ENCODE measurements at regions not wholly inside any gene's neighbourhood (a gene's known extent, or its start where the extent isn't known, plus 50 kb on each side); places are given as distances from the start of the nearest gene placed in this dataset.

DNA sequence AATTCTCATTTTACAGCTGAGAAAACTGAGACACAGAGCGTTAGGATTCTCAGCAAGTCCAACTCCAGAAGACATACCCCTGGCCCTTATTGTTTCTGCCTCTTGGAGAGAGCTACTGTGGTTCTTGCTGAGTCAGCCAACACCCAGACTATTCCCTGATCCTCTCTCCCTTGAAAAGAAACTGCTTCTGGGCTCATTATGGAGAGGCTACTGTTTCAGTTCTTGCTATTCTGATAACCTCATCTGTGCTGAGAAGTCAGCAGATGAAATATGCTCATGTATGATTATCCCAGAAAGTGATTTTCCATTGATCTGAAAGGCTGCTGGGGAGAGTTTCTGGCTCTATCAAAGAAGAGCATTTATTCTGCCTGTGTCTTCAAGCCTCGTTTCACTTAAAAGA, 455.6 kb upstream of the COBL start:
- ATAC-seq (ENCODE audit: poor library complexity) (no peak), DNase-seq (no peak)
- ChIA-PET POLR2A (no interaction called here), CTCF (no interaction called here)
- H3K27me3 ChIP-seq (ENCODE audit: control insufficient read depth in 1 of 2, insufficient read depth in 2 of 2, low read length in 2 of 2) = no peaks in the 10 kb centered on the region
- Mint-ChIP-seq H3K4me1 (ENCODE audit: low read depth) (no peaks in the 10 kb centered on the region), H3K4me3 (no peak overlapping the region), H3K36me3 (ENCODE audit: low read depth) (no peaks in the 10 kb centered on the region), H3K27me3 (no peaks in the 10 kb centered on the region), H3K27ac (no peak overlapping the region), H3K9me3 (no peaks in the 10 kb centered on the region)
- no peak overlapping the region for H3K27ac ChIP-seq (ENCODE audit: low read depth in 1 of 2, low read length in 2 of 2)
- H3K9me3 ChIP-seq (ENCODE audit: control insufficient read depth in 1 of 2, insufficient read depth in 1 of 2, low read length in 2 of 2) = peaks cover 0 to 15% of the 10 kb centered on the region in 2 experiments
- no peak overlapping the region for H3K4me3 ChIP-seq (ENCODE audit: low read length)
- intact Hi-C loops (cut with DNase I, micrococcal nuclease) = no loop called here
- TF ChIP-seq, protein P1, sequence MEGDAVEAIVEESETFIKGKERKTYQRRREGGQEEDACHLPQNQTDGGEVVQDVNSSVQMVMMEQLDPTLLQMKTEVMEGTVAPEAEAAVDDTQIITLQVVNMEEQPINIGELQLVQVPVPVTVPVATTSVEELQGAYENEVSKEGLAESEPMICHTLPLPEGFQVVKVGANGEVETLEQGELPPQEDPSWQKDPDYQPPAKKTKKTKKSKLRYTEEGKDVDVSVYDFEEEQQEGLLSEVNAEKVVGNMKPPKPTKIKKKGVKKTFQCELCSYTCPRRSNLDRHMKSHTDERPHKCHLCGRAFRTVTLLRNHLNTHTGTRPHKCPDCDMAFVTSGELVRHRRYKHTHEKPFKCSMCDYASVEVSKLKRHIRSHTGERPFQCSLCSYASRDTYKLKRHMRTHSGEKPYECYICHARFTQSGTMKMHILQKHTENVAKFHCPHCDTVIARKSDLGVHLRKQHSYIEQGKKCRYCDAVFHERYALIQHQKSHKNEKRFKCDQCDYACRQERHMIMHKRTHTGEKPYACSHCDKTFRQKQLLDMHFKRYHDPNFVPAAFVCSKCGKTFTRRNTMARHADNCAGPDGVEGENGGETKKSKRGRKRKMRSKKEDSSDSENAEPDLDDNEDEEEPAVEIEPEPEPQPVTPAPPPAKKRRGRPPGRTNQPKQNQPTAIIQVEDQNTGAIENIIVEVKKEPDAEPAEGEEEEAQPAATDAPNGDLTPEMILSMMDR (IDR thresholded peaks at IDR 0.05) = no peak
- no peaks in the 10 kb centered on the region for H3K36me3 ChIP-seq (ENCODE audit: insufficient read depth, low read length)
- H3K4me1 ChIP-seq (ENCODE audit: insufficient read depth, low read length) = no peaks in the 10 kb centered on the region

DNA sequence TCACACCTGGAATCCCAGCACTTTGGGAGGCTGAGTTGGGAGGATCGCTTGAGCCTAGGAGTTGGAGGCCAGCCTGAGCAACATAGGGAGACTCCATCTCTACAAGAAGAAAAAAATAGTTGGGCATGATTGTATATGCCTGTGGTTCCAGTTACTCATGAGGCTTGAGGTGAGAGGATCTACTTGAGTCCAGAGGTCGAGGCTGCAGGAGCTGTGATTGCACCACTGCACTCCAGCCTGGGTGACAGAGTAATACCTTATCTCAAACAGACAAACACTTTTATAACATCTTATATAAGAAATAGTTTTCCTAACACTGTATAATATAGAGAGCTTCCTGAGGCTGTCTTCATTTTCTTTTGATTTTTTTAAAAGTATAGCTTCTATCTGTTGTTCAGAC, 448.4 kb upstream of the COBL start:
- intact Hi-C loops (cut with DNase I, micrococcal nuclease) = no loop called here
- TF ChIP-seq, protein P1 (IDR thresholded peaks at IDR 0.05) = no peak
- Histone ChIP-seq H3K9me3 (ENCODE audit: control insufficient read depth in 1 of 2, insufficient read depth in 1 of 2, low read length in 2 of 2) (peaks cover 0 to 3% of the 10 kb centered on the region in 2 experiments), H3K36me3 (ENCODE audit: insufficient read depth, low read length) (no peaks in the 10 kb centered on the region), H3K27me3 (ENCODE audit: control insufficient read depth in 1 of 2, insufficient read depth in 2 of 2, low read length in 2 of 2) (no peaks in the 10 kb centered on the region), H3K4me1 (ENCODE audit: insufficient read depth, low read length) (no peaks in the 10 kb centered on the region), H3K4me3 (ENCODE audit: low read length) (no peak overlapping the region), H3K27ac (ENCODE audit: low read depth in 1 of 2, low read length in 2 of 2) (no peak overlapping the region)
- H3K4me3 Mint-ChIP-seq = no peak overlapping the region
- no peaks in the 10 kb centered on the region for H3K4me1 Mint-ChIP-seq (ENCODE audit: low read depth)
- H3K27ac Mint-ChIP-seq = no peak overlapping the region
- DNase-seq (no peak), ATAC-seq (ENCODE audit: poor library complexity) (no peak)
- peaks cover 2% of the 10 kb centered on the region for H3K9me3 Mint-ChIP-seq
- no peaks in the 10 kb centered on the region for H3K27me3 Mint-ChIP-seq
- no peaks in the 10 kb centered on the region for H3K36me3 Mint-ChIP-seq (ENCODE audit: low read depth)
- ChIA-PET POLR2A (no interaction called here), CTCF (no interaction called here)

DNA sequence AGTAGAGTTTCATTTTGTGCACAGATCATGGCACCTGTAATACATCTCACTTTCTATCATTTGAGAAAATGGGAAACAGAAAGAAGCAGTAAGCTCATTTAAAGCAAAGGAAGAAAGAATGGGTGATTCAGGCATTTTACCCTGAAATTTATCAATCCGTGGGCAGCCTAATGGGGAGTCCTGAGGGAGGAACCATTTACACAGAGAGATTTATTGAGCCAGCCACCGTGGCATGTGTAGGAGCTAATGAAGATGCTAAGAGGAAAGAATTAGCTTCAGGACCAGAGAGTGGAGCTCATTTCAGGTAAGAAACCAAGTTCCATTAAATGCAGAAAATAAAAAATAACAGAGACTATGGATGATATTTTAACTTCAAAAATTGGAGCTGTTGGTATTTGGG, 443.4 kb upstream of the COBL start:
- TF ChIP-seq, protein P1 (IDR thresholded peaks at IDR 0.05) = no peak
- no peak overlapping the region for H3K4me3 ChIP-seq (ENCODE audit: low read length)
- no peaks in the 10 kb centered on the region for H3K27me3 ChIP-seq (ENCODE audit: control insufficient read depth in 1 of 2, insufficient read depth in 2 of 2, low read length in 2 of 2)
- DNase-seq (no peak), ATAC-seq (ENCODE audit: poor library complexity) (no peak)
- POLR2A ChIA-PET = no interaction called here
- Mint-ChIP-seq H3K4me3 (no peak overlapping the region), H3K27ac (no peak overlapping the region), H3K27me3 (no peaks in the 10 kb centered on the region), H3K36me3 (ENCODE audit: low read depth) (no peaks in the 10 kb centered on the region), H3K4me1 (ENCODE audit: low read depth) (no peaks in the 10 kb centered on the region), H3K9me3 (peaks cover under 1% of the 10 kb centered on the region)
- CTCF ChIA-PET = no interaction called here
- peaks cover 0 to 8% of the 10 kb centered on the region in 2 experiments for H3K9me3 ChIP-seq (ENCODE audit: control insufficient read depth in 1 of 2, insufficient read depth in 1 of 2, low read length in 2 of 2)
- no peaks in the 10 kb centered on the region for H3K4me1 ChIP-seq (ENCODE audit: insufficient read depth, low read length)
- no peak overlapping the region for H3K27ac ChIP-seq (ENCODE audit: low read depth in 1 of 2, low read length in 2 of 2)
- no peaks in the 10 kb centered on the region for H3K36me3 ChIP-seq (ENCODE audit: insufficient read depth, low read length)
- intact Hi-C loops (cut with DNase I, micrococcal nuclease) = no loop called here

All from CD4-positive, alpha-beta T cell (primary cell).